ENCODE measurements at regions not wholly inside any gene's neighbourhood (a gene's known extent, or its start where the extent isn't known, plus 50 kb on each side); places are given as distances from the start of the nearest gene placed in this dataset.

GRCh38 chr9:78132701-78133058 lies 101.1 kb upstream of the GNAQ start:
- H3K4me1 Mint-ChIP-seq, result peaks cover 9 to 19% (median 13%) of the 10 kb centered on the region in 4 donors
- H3K27me3 Mint-ChIP-seq, result peaks cover 10% of the 10 kb centered on the region
- Histone ChIP-seq H3K27me3 (ENCODE audit: control insufficient read depth, insufficient read depth, low read length) (no peaks in the 10 kb centered on the region), H3K27ac (ENCODE audit: insufficient read depth, low read length, poor library complexity, severe bottlenecking) (no peak overlapping the region), H3K36me3 (ENCODE audit: control insufficient read depth, insufficient read depth, low read length) (no peaks in the 10 kb centered on the region), H3K9me3 (ENCODE audit: control insufficient read depth in 2 of 2, low read length in 2 of 2) (no peaks in the 10 kb centered on the region), H3K4me1 (ENCODE audit: control insufficient read depth, insufficient read depth, low read length, poor library complexity, severe bottlenecking) (peaks cover 8% of the 10 kb centered on the region), H3K4me3 (ENCODE audit: low read depth, low read length) (peak overlapping the region; percentile 83)
- H3K4me3 Mint-ChIP-seq, result peak overlapping the region; percentile 25 to 79 (median 74)
- H3K9me3 Mint-ChIP-seq, result peaks cover 0 to 10% (median 2%) of the 10 kb centered on the region in 7 donors
- H3K36me3 Mint-ChIP-seq, result peaks cover 8% of the 10 kb centered on the region
- peak overlapping the region; percentile 70 to 87 (median 80) for H3K27ac Mint-ChIP-seq
- DNase-seq, result peak in 2 of 3 donors; percentile 34 to 66
- ATAC-seq (ENCODE audit: low read depth in 2 of 2), result peak in 1 of 2 donors; percentile 40

GRCh38 chr9:78131969-78132700 lies 100.5 kb upstream of the GNAQ start:
- Mint-ChIP-seq H3K9me3 (peaks cover 0 to 12% (median 2%) of the 10 kb centered on the region in 7 donors), H3K36me3 (peaks cover 8% of the 10 kb centered on the region), H3K27ac (peak overlapping the region; percentile 70 to 87 (median 80)), H3K27me3 (peaks cover 10% of the 10 kb centered on the region), H3K4me1 (peaks cover 11 to 19% (median 13%) of the 10 kb centered on the region in 4 donors), H3K4me3 (peak overlapping the region; percentile 25 to 79 (median 74))
- DNase-seq (no peak), ATAC-seq (ENCODE audit: low read depth in 2 of 2) (no peak)
- Histone ChIP-seq H3K27me3 (ENCODE audit: control insufficient read depth, insufficient read depth, low read length) (no peaks in the 10 kb centered on the region), H3K36me3 (ENCODE audit: control insufficient read depth, insufficient read depth, low read length) (no peaks in the 10 kb centered on the region), H3K4me1 (ENCODE audit: control insufficient read depth, insufficient read depth, low read length, poor library complexity, severe bottlenecking) (peaks cover 8% of the 10 kb centered on the region), H3K9me3 (ENCODE audit: control insufficient read depth in 2 of 2, low read length in 2 of 2) (no peaks in the 10 kb centered on the region), H3K27ac (ENCODE audit: insufficient read depth, low read length, poor library complexity, severe bottlenecking) (no peak overlapping the region), H3K4me3 (ENCODE audit: low read depth, low read length) (peak overlapping the region; percentile 83)

GRCh38 chr9:78130853-78131252 lies 99.2 kb upstream of the GNAQ start:
- peaks cover 16% of the 10 kb centered on the region for H3K27me3 Mint-ChIP-seq
- Histone ChIP-seq H3K9me3 (ENCODE audit: control insufficient read depth in 2 of 2, low read length in 2 of 2) (no peaks in the 10 kb centered on the region), H3K4me3 (ENCODE audit: low read depth, low read length) (no peak overlapping the region), H3K36me3 (ENCODE audit: control insufficient read depth, insufficient read depth, low read length) (no peaks in the 10 kb centered on the region), H3K27me3 (ENCODE audit: control insufficient read depth, insufficient read depth, low read length) (no peaks in the 10 kb centered on the region), H3K4me1 (ENCODE audit: control insufficient read depth, insufficient read depth, low read length, poor library complexity, severe bottlenecking) (peaks cover 8% of the 10 kb centered on the region), H3K27ac (ENCODE audit: insufficient read depth, low read length, poor library complexity, severe bottlenecking) (no peak overlapping the region)
- H3K27ac Mint-ChIP-seq, result no peak overlapping the region
- H3K36me3 Mint-ChIP-seq, result peaks cover 8% of the 10 kb centered on the region
- ATAC-seq (ENCODE audit: low read depth in 2 of 2), result no peak
- peaks cover 0 to 9% (median 2%) of the 10 kb centered on the region in 7 donors for H3K9me3 Mint-ChIP-seq
- DNase-seq, result no peak
- H3K4me3 Mint-ChIP-seq, result no peak overlapping the region
- peaks cover 11 to 19% (median 13%) of the 10 kb centered on the region in 4 donors for H3K4me1 Mint-ChIP-seq

DNA sequence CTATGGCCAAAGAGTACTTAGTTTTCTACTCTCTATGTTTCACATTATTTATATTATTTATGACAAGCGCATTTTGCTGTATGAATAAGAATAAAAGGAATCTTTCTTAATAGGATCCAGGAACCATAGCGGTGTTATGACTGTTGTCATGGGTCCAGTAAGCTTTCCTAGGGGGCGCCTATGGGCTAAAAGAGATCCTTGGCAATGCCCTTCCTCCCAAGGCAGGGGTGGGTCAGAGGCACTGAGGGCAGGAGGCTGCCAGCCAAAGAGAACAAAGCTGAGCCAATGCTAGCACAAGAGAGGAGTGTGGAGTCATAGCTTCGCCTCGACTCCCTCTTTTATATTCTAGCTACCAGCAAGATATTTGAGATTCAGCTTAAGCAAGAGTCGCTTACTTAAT lies 98.4 kb upstream of the GNAQ start:
- peaks cover 16% of the 10 kb centered on the region for H3K27me3 Mint-ChIP-seq
- peaks cover 11 to 19% (median 13%) of the 10 kb centered on the region in 4 donors for H3K4me1 Mint-ChIP-seq

DNA sequence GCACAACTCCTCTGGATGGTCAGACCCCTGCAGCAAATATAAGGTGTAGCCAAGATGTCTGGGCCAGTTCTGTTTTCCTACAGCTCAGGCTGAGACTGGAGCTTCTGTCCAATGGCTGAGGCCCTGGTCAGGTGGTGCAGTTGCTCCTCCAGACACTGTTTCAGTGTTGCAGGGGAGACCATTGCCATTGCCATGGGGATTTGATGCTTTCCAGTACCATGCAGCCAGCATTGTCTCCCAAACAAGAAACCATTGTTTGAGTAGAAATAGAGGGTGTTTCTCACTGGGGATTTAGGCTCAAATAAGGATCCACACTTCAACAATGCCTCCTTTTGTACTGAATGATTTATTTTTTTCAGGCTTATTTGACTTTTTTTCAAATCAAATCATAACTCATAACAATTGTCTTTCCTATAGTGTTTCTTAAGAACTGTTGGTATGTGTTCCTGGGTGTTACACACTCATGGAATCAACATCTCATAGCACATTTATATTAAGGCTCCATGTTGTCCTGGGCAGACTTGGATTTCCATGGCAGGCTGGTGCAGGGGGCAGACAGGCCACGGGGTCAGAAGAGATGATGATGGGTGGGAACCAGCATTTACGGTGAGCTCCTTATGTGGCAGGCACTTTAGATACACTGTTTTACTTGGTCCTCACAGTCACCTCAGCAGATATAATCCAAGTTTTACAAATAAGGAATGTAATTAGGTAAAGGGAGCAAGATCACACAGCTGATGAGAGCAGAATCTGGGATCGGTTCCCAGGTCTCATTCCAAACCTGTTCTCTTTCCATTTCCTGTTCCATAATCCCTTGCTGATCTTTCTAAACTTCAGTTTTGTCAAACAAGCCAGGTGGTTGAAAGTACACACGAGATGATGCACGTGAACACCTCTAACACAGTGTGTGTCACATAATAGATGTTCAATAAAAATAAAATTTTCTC lies 95.9 kb upstream of the GNAQ start:
- no peaks in the 10 kb centered on the region for H3K36me3 ChIP-seq (ENCODE audit: control insufficient read depth, insufficient read depth, low read length)
- Mint-ChIP-seq H3K36me3 (no peaks in the 10 kb centered on the region), H3K4me1 (peaks cover 9 to 14% (median 12%) of the 10 kb centered on the region in 4 donors), H3K27me3 (peaks cover 16% of the 10 kb centered on the region), H3K9me3 (peaks cover 0 to 6% (median 0%) of the 10 kb centered on the region in 7 donors), H3K4me3 (no peak overlapping the region), H3K27ac (no peak overlapping the region)
- H3K27me3 ChIP-seq (ENCODE audit: control insufficient read depth, insufficient read depth, low read length), result no peaks in the 10 kb centered on the region
- no peak for DNase-seq
- peaks cover 4% of the 10 kb centered on the region for H3K4me1 ChIP-seq (ENCODE audit: control insufficient read depth, insufficient read depth, low read length, poor library complexity, severe bottlenecking)
- no peak for ATAC-seq (ENCODE audit: low read depth in 2 of 2)
- H3K9me3 ChIP-seq (ENCODE audit: control insufficient read depth in 2 of 2, low read length in 2 of 2), result no peaks in the 10 kb centered on the region
- H3K27ac ChIP-seq (ENCODE audit: insufficient read depth, low read length, poor library complexity, severe bottlenecking), result no peak overlapping the region
- H3K4me3 ChIP-seq (ENCODE audit: low read depth, low read length), result no peak overlapping the region

More for the DNA sequence above, 98.4 kb upstream of the GNAQ start:
- no peaks in the 10 kb centered on the region for H3K27me3 ChIP-seq (ENCODE audit: control insufficient read depth, insufficient read depth, low read length)
- H3K4me1 ChIP-seq (ENCODE audit: control insufficient read depth, insufficient read depth, low read length, poor library complexity, severe bottlenecking), result peaks cover 8% of the 10 kb centered on the region
- ATAC-seq (ENCODE audit: low read depth in 2 of 2) (no peak), DNase-seq (no peak)
- no peak overlapping the region for H3K4me3 Mint-ChIP-seq
- no peaks in the 10 kb centered on the region for H3K36me3 ChIP-seq (ENCODE audit: control insufficient read depth, insufficient read depth, low read length)
- H3K36me3 Mint-ChIP-seq, result peaks cover 8% of the 10 kb centered on the region
- no peak overlapping the region for H3K4me3 ChIP-seq (ENCODE audit: low read depth, low read length)
- no peak overlapping the region for H3K27ac ChIP-seq (ENCODE audit: insufficient read depth, low read length, poor library complexity, severe bottlenecking)
- no peak overlapping the region for H3K27ac Mint-ChIP-seq
- peaks cover 0 to 8% (median 2%) of the 10 kb centered on the region in 7 donors for H3K9me3 Mint-ChIP-seq
- no peaks in the 10 kb centered on the region for H3K9me3 ChIP-seq (ENCODE audit: control insufficient read depth in 2 of 2, low read length in 2 of 2)

- H3K4me1 Mint-ChIP-seq, result peaks cover 27 to 33% (median 30%) of the 10 kb centered on the region in 4 donors
- Histone ChIP-seq H3K4me3 (ENCODE audit: low read depth, low read length) (no peak overlapping the region), H3K27me3 (ENCODE audit: control insufficient read depth, insufficient read depth, low read length) (no peaks in the 10 kb centered on the region), H3K36me3 (ENCODE audit: control insufficient read depth, insufficient read depth, low read length) (no peaks in the 10 kb centered on the region), H3K9me3 (ENCODE audit: control insufficient read depth in 2 of 2, low read length in 2 of 2) (no peaks in the 10 kb centered on the region), H3K27ac (ENCODE audit: insufficient read depth, low read length, poor library complexity, severe bottlenecking) (no peak overlapping the region), H3K4me1 (ENCODE audit: control insufficient read depth, insufficient read depth, low read length, poor library complexity, severe bottlenecking) (peaks cover 20% of the 10 kb centered on the region)
- peaks cover 12% of the 10 kb centered on the region for H3K27me3 Mint-ChIP-seq
- no peak overlapping the region for H3K4me3 Mint-ChIP-seq
- no peak overlapping the region for H3K27ac Mint-ChIP-seq
- peaks cover 0 to 6% (median 0%) of the 10 kb centered on the region in 7 donors for H3K9me3 Mint-ChIP-seq
- DNase-seq, result no peak
- H3K36me3 Mint-ChIP-seq, result no peaks in the 10 kb centered on the region
- ATAC-seq (ENCODE audit: low read depth in 2 of 2), result no peak
Measured at GRCh38 chr9:78123808-78124207, 92.2 kb upstream of the GNAQ start.

DNA sequence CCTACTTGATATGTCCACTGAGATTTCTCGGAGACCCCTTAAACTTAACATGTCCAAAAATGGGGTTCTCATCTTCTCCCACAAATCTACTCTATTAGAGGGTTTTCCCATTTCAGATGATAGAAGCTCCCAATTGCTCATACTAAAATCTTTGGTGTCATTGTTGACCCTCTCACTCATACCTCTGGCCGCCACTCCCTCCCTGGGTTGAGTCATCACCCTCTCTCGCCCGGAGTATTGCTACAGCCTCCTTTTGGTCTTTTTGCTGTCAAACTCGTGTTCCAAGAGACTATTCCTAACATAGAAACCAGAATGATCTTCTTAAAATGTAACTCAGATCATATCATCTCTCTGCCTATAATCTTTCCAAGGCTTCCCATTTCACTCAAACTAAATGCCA lies 91.0 kb upstream of the GNAQ start:
- no peaks in the 10 kb centered on the region for H3K36me3 Mint-ChIP-seq
- peak overlapping the region in 1 of 4 donors; percentile 13 for H3K4me3 Mint-ChIP-seq
- no peaks in the 10 kb centered on the region for H3K27me3 ChIP-seq (ENCODE audit: control insufficient read depth, insufficient read depth, low read length)
- peak overlapping the region in 1 of 3 donors; percentile 70 for H3K27ac Mint-ChIP-seq
- H3K27ac ChIP-seq (ENCODE audit: insufficient read depth, low read length, poor library complexity, severe bottlenecking), result no peak overlapping the region
- H3K4me3 ChIP-seq (ENCODE audit: low read depth, low read length), result no peak overlapping the region
- peaks cover 5% of the 10 kb centered on the region for H3K27me3 Mint-ChIP-seq
- ATAC-seq (ENCODE audit: low read depth in 2 of 2) (no peak), DNase-seq (no peak)
- peaks cover 30% of the 10 kb centered on the region for H3K4me1 ChIP-seq (ENCODE audit: control insufficient read depth, insufficient read depth, low read length, poor library complexity, severe bottlenecking)
- no peaks in the 10 kb centered on the region for H3K36me3 ChIP-seq (ENCODE audit: control insufficient read depth, insufficient read depth, low read length)
- no peaks in the 10 kb centered on the region for H3K9me3 ChIP-seq (ENCODE audit: control insufficient read depth in 2 of 2, low read length in 2 of 2)
- H3K4me1 Mint-ChIP-seq, result peaks cover 30 to 45% (median 39%) of the 10 kb centered on the region in 4 donors
- peaks cover 0 to 3% (median 0%) of the 10 kb centered on the region in 7 donors for H3K9me3 Mint-ChIP-seq

Data from CD4-positive, CD25-positive, alpha-beta regulatory T cell (primary cell).